A673 (cell line): ENCODE measurements at regions not wholly inside any gene's neighbourhood (a gene's known extent, or its start where the extent isn't known, plus 50 kb on each side); places are given as distances from the start of the nearest gene placed in this dataset.

Source experiments
- EZH2 ChIP-seq: fragments of 200-600 bp; sonication (generic); IDR thresholded peaks from 2 replicates; pipeline ENCODE4 v1.6.1; 2017; ENCODE audit warnings: borderline replicate concordance, low read depth, mild to moderate bottlenecking, mixed read lengths, antibody characterized with exemption, low read length; ENCODE audit not compliant: poor library complexity, severe bottlenecking
- TF ChIP-seq, protein P1 (sequence below): fragments of 300-800, 200-600 bp; sonication (generic); conservative IDR thresholded peaks from 2 replicates; pipeline ENCODE4 v1.5.1; 2017; ENCODE audit warnings: low read depth, mild to moderate bottlenecking, antibody characterized with exemption, low read length, moderate library complexity, mixed read lengths

DNA sequence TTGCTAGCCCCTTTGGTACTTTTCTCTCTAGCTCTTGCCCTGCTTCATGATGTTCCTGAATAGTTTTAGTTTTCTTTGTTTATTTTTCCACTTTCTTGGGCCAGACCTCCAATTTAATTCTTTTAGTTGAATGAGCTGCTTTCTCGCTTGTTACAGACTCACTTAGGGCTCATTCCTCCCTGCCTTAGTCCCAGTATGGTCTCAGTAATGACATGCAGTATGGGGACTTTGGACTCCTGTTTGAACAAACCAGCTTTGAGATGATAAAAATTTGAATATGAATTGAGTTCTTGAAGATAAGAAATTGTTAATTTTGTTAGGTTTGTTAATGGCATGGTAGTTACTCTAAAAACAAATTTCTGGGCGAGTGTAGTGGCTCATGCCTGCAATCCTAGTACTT lies 284.8 kb upstream of the DMRT1 start:
- TF ChIP-seq, protein P1, sequence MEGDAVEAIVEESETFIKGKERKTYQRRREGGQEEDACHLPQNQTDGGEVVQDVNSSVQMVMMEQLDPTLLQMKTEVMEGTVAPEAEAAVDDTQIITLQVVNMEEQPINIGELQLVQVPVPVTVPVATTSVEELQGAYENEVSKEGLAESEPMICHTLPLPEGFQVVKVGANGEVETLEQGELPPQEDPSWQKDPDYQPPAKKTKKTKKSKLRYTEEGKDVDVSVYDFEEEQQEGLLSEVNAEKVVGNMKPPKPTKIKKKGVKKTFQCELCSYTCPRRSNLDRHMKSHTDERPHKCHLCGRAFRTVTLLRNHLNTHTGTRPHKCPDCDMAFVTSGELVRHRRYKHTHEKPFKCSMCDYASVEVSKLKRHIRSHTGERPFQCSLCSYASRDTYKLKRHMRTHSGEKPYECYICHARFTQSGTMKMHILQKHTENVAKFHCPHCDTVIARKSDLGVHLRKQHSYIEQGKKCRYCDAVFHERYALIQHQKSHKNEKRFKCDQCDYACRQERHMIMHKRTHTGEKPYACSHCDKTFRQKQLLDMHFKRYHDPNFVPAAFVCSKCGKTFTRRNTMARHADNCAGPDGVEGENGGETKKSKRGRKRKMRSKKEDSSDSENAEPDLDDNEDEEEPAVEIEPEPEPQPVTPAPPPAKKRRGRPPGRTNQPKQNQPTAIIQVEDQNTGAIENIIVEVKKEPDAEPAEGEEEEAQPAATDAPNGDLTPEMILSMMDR, result no peak
- no peak for TF ChIP-seq EZH2
